ENCODE measurements at regions not wholly inside any gene's neighbourhood (a gene's known extent, or its start where the extent isn't known, plus 50 kb on each side); places are given as distances from the start of the nearest gene placed in this dataset.

- no peaks in the 10 kb centered on the region for H3K4me1 ChIP-seq (ENCODE audit: low read depth)
- no peaks in the 10 kb centered on the region for H3K27me3 ChIP-seq
- TF ChIP-seq CTCF (IDR thresholded peaks at IDR 0.05; ENCODE audit: low read depth, low read length): no peak
- no peak overlapping the region for H3K27ac ChIP-seq
- no peak overlapping the region for H3K4me3 ChIP-seq
- no peaks in the 10 kb centered on the region for H3K9me3 ChIP-seq (ENCODE audit: low read depth)
- H3K36me3 ChIP-seq: no peaks in the 10 kb centered on the region
- DNase-seq (ENCODE audit: low read depth in 1 of 2, low spot score in 1 of 2): no peak
Observed at GRCh38 chr10:113226831-113227445, 276.9 kb downstream of the TCF7L2 start.

DNA sequence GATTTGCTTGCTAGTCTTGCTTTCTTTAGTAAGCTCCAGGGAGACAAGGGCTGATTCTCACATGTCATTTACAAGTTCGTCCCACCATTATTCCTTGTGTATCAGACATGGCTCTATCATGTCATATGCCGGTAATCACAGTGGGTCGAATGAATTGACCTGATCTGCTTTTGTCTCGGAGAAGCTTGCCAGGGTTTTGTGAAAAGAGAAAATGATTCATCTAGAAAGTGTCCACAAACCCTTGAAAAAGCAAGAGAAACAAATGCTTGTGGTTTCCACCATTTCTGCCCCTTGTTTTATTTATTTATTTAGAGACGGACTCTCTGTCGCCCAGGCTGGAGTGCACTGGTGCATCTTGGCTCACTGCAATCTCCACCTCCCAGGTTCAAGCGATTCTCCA lies 278.5 kb downstream of the TCF7L2 start:
- H3K36me3 ChIP-seq: no peaks in the 10 kb centered on the region
- no peaks in the 10 kb centered on the region for H3K9me3 ChIP-seq (ENCODE audit: low read depth)
- no peak overlapping the region for H3K4me3 ChIP-seq
- H3K4me1 ChIP-seq (ENCODE audit: low read depth): no peaks in the 10 kb centered on the region
- no peak overlapping the region for H3K27ac ChIP-seq
- DNase-seq (ENCODE audit: low read depth in 1 of 2, low spot score in 1 of 2): peak in 1 of 2 donors; percentile 32
- no peaks in the 10 kb centered on the region for H3K27me3 ChIP-seq
- TF ChIP-seq CTCF (IDR thresholded peaks at IDR 0.05; ENCODE audit: low read depth, low read length): no peak

DNA sequence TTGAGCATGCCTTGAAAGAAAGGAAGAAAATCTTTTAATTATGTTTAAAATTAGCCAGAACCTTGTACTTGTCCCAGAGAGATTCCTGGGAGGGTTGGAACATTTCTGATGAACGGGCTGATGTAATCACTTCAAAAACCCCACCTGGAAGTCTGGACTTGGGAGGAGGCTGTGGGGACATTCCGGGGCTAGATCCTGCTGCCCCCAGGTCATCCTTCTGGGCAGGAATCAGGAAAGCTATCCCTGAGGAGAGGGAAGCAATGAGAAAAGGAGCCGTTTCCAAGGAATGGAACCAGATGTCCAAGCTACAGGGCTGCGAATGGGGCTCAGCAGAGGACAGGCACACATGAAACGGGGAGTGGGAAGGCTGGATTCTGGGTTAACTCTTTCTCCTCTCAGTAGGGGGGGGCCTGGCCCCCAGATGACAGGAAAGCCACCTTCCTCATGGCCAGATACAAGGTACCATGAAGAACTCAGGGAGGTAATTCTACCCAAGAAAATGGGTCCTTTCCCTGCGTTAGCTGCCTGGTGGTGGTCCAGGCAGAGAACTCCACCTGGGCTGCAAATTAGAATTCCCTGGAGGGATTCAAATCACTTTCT lies 280.1 kb downstream of the TCF7L2 start:
- Histone ChIP-seq H3K4me3 (no peak overlapping the region), H3K4me1 (ENCODE audit: low read depth) (no peaks in the 10 kb centered on the region), H3K9me3 (ENCODE audit: low read depth) (no peaks in the 10 kb centered on the region), H3K27ac (no peak overlapping the region), H3K36me3 (no peaks in the 10 kb centered on the region), H3K27me3 (no peaks in the 10 kb centered on the region)
- DNase-seq (ENCODE audit: low read depth in 1 of 2, low spot score in 1 of 2): no peak
- no peak for TF ChIP-seq CTCF (IDR thresholded peaks at IDR 0.05; ENCODE audit: low read depth, low read length)

DNA sequence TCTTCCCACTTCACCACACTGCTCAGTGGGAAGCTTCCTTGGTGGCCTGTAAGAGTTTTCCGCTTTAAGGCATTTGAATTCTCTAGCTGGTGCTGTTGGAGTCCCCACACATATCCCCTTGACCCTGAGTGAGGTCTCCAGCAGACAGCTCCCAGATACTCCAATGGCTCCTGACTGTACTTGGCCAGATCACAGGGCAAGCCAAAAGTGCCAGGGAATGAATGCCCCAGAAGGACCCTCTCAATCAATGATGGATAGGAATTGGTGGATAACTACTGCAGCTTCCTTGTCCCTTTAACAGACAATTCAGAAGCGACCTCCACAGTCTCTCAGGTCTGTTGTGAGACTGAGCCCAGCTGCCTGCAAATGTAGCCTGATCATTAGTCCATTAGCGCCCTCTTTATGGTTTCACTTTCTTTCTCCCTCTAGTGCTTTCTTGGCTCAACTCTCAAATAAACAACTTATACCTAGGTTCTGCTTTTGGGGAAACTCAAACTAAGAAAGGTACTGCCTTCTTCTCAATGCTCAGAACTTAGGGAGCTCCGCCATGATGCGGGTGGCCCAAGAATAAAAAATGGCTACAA lies 283.0 kb downstream of the TCF7L2 start:
- Histone ChIP-seq H3K9me3 (ENCODE audit: low read depth) (no peaks in the 10 kb centered on the region), H3K36me3 (no peaks in the 10 kb centered on the region), H3K27ac (no peak overlapping the region), H3K4me1 (ENCODE audit: low read depth) (no peaks in the 10 kb centered on the region), H3K27me3 (no peaks in the 10 kb centered on the region), H3K4me3 (no peak overlapping the region)
- no peak for TF ChIP-seq CTCF (IDR thresholded peaks at IDR 0.05; ENCODE audit: low read depth, low read length)
- peak in 1 of 2 donors; percentile 10 for DNase-seq (ENCODE audit: low read depth in 1 of 2, low spot score in 1 of 2)

- TF ChIP-seq CTCF (IDR thresholded peaks at IDR 0.05; ENCODE audit: low read depth, low read length): no peak
- Histone ChIP-seq H3K36me3 (no peaks in the 10 kb centered on the region), H3K4me3 (no peak overlapping the region), H3K27me3 (no peaks in the 10 kb centered on the region), H3K4me1 (ENCODE audit: low read depth) (no peaks in the 10 kb centered on the region), H3K27ac (no peak overlapping the region), H3K9me3 (ENCODE audit: low read depth) (no peaks in the 10 kb centered on the region)
- no peak for DNase-seq (ENCODE audit: low read depth in 1 of 2, low spot score in 1 of 2)
Observed at GRCh38 chr10:113234481-113234880, 284.4 kb downstream of the TCF7L2 start.
